ENCODE measurements at regions not wholly inside any gene's neighbourhood (a gene's known extent, or its start where the extent isn't known, plus 50 kb on each side); places are given as distances from the start of the nearest gene placed in this dataset.

- TF ChIP-seq, protein P1, sequence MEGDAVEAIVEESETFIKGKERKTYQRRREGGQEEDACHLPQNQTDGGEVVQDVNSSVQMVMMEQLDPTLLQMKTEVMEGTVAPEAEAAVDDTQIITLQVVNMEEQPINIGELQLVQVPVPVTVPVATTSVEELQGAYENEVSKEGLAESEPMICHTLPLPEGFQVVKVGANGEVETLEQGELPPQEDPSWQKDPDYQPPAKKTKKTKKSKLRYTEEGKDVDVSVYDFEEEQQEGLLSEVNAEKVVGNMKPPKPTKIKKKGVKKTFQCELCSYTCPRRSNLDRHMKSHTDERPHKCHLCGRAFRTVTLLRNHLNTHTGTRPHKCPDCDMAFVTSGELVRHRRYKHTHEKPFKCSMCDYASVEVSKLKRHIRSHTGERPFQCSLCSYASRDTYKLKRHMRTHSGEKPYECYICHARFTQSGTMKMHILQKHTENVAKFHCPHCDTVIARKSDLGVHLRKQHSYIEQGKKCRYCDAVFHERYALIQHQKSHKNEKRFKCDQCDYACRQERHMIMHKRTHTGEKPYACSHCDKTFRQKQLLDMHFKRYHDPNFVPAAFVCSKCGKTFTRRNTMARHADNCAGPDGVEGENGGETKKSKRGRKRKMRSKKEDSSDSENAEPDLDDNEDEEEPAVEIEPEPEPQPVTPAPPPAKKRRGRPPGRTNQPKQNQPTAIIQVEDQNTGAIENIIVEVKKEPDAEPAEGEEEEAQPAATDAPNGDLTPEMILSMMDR (IDR thresholded peaks at IDR 0.05), result no peak
- no peak for TF ChIP-seq CREB1 (CRISPR knock-in tag; IDR thresholded peaks at IDR 0.05)
- no peak for TF ChIP-seq ZNF219 (CRISPR knock-in tag; IDR thresholded peaks at IDR 0.05; ENCODE audit: borderline replicate concordance)
- no peak for TF ChIP-seq AFF4 (CRISPR knock-in tag; IDR thresholded peaks at IDR 0.05; ENCODE audit: borderline replicate concordance)
- TF ChIP-seq IRF1 (CRISPR knock-in tag; IDR thresholded peaks at IDR 0.05), result no peak
- no peak for TF ChIP-seq GABPB1 (CRISPR knock-in tag; IDR thresholded peaks at IDR 0.05)
These were observed 101.9 kb upstream of the PFN2 start for GRCh38 chr3:150072576-150072975.
